GM10248 (cell line): ENCODE measurements at regions not wholly inside any gene's neighbourhood (a gene's known extent, or its start where the extent isn't known, plus 50 kb on each side); places are given as distances from the start of the nearest gene placed in this dataset.

ENCODE experiments used
- CTCF ChIA-PET: fragments of 300-600 bp; sonication (Branson Sonifier 250); formaldehyde crosslinking; extraction: SDS; loops from one replicate; lab custom pipeline; 2021; ENCODE audit warnings: antibody characterized with exemption; lab: Yijun Ruan, JAX
- POLR2A ChIA-PET: fragments of 350-650 bp; sonication (Branson Sonifier 250); formaldehyde crosslinking; extraction: SDS; loops from one replicate; lab custom pipeline; 2020; ENCODE audit warnings: antibody characterized with exemption; lab: Yijun Ruan, JAX
- DNase-seq: peaks from one replicate; pipeline ENCODE4 v3.0.0; 2012; ENCODE audit errors: extremely low spot score
- CTCF ChIP-seq: IDR thresholded peaks from 2 replicates; pipeline ENCODE4 v1.5.1; 2012; ENCODE audit warnings: mild to moderate bottlenecking, low read depth; ENCODE audit errors: extremely low read depth, missing control alignments, control extremely low read depth

GRCh38 chr3:148054999-148055398 lies 642.7 kb upstream of the AGTR1 start:
- ChIA-PET CTCF (no interaction called here), POLR2A (no interaction called here)
- DNase-seq: no peak
- TF ChIP-seq CTCF: no peak

- ChIA-PET CTCF (no interaction called here), POLR2A (no interaction called here)
- TF ChIP-seq CTCF: no peak
- DNase-seq: no peak
These were observed 635.1 kb upstream of the AGTR1 start for GRCh38 chr3:148062590-148062989.

GRCh38 chr3:148066802-148067201 lies 630.9 kb upstream of the AGTR1 start:
- DNase-seq: no peak
- CTCF ChIA-PET: interaction anchor here (1.0 kb wide), 1 partner anchor 17 kb away, joined by 4 read pairs; no protein-coding TSS in a partner anchor
- POLR2A ChIA-PET: no interaction called here
- TF ChIP-seq CTCF: no peak

GRCh38 chr3:148068466-148068865 lies 629.2 kb upstream of the AGTR1 start:
- CTCF ChIA-PET: no interaction called here
- DNase-seq: no peak
- TF ChIP-seq CTCF: no peak
- POLR2A ChIA-PET: no interaction called here

GRCh38 chr3:148070041-148070440 lies 627.7 kb upstream of the AGTR1 start:
- ChIA-PET POLR2A (no interaction called here), CTCF (interaction anchor here (1.7 kb wide), 1 partner anchor 12 kb away, joined by 5 read pairs; no protein-coding TSS in a partner anchor)
- TF ChIP-seq CTCF: no peak
- no peak for DNase-seq

GRCh38 chr3:148073721-148074456 lies 623.8 kb upstream of the AGTR1 start:
- no peak for TF ChIP-seq CTCF
- DNase-seq: no peak
- ChIA-PET POLR2A (no interaction called here), CTCF (interaction anchor here (0.6 to 1.9 kb wide), 5 partner anchors 9 to 712 kb away, joined by 3 to 7 read pairs (median 3); no protein-coding TSS in a partner anchor)
